GM11168 (cell line): ENCODE measurements at regions not wholly inside any gene's neighbourhood (a gene's known extent, or its start where the extent isn't known, plus 50 kb on each side); places are given as distances from the start of the nearest gene placed in this dataset.

Experiments used
- in situ Hi-C: fragments of 300-500 bp; cut with MboI; formaldehyde crosslinking; loops from one replicate; pipeline ENCODE4 v1.12.0; 2022; ENCODE audit warnings: low sequenced_read_pairs; ENCODE audit not compliant: unreplicated experiment

DNA sequence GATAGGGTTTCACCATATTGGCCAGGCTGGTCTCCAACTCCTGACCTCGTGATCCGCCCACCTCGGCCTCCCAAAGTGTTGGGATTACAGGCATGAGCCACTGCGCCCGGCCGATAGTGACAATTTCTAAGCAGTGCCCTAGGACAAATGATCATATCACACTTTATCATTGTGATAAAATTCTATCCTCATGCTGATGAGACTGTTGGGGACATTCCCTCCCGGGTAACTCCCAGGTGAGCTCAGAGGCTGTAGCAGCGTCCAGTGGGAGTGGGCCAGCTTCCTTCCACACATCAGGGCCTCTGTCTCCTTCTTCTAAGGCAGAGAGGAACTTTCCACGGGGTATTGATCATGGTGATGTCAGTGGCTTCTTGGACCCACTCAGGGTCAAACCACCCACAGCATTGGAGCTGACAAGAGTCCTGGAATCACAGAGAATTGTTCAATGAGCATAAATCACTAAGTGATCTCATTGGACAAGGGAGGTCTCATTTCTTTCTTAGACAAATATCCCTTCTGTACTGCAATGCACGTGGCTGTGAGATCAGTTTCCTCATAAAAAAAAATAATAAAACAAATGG, 256.1 kb downstream of the KLF6 start:
- in situ Hi-C loops: no loop called here

GRCh38 chr10:3528271-3528670, 256.7 kb downstream of the KLF6 start:
- in situ Hi-C loops: no loop called here

DNA sequence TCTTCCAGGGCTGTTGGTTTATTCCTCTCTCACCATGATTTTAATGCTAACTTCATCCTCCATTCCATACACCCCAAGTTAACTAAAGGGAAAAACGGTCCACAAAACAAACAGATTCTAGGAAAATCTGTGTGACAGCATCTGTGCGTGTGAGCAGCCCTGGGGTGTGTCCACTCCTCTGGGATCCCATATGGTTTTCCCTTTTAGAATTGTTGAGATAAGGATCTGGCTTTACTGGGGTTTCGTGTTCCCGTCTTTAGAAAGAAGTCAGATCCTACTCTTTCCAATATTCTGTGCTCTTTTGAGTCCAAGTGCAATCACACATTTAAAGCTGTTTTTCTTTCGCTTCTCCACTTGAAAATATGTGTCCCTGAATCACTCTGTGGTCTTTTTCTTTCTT, 257.1 kb downstream of the KLF6 start:
- in situ Hi-C loops: no loop called here

GRCh38 chr10:3526727-3527501, 258.1 kb downstream of the KLF6 start:
- in situ Hi-C loops: no loop called here

GRCh38 chr10:3525832-3526449, 259.1 kb downstream of the KLF6 start:
- in situ Hi-C loops: no loop called here

GRCh38 chr10:3524086-3524960, 260.7 kb downstream of the KLF6 start:
- in situ Hi-C loops: no loop called here

DNA sequence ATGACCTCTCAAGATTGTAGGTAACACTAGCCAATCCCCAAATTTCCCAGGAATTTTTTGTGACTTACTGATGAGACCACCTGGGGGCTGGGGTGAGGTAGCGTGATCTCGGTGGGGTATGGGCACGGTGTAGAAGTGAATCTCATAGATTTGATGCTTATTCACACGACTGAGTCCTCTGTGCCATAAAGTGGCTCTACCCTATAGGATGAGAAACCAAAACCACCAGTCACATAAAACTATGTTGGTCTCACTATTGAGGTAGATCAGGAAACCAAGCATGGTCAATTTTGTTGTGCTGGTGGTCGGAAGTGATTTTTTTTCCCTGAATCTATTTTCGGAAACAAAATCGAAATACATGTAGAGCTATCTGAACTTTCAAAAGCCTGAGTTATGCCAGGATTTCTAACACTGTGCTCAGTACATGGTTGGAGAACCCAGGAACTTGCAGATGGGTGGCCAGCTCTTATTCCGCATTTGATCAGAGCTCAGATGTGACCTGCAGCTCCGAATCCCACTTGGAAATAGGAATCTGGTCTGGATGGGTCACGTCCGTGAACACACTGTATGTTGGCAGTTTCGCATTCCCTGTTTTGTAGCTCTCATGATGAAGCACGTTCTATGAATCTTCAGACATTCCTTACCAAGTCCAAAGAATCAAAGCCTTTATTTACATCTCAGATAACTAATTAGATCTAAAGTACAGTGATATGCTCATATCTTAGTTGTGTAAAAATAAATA, 261.5 kb downstream of the KLF6 start:
- in situ Hi-C loops: no loop called here

DNA sequence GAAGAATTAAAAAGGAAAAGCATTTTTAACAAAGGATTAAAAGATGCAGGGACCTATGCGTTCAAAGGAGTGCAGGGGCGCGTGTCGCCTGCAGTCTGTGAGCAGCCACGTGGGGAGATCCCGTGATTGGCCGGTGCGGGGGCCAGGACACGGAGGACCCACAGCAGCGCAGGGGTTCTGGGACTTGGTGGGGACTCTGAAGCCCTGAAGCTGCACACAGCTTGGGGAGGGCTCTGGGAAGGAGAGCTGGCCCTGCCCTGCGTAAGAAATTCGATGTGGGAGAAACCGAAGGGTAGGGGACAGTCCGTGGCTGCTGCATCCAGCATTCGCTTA, 268.1 kb downstream of the KLF6 start:
- in situ Hi-C loops: no loop called here

GRCh38 chr10:3516234-3516922, 268.6 kb downstream of the KLF6 start:
- in situ Hi-C loops: no loop called here

DNA sequence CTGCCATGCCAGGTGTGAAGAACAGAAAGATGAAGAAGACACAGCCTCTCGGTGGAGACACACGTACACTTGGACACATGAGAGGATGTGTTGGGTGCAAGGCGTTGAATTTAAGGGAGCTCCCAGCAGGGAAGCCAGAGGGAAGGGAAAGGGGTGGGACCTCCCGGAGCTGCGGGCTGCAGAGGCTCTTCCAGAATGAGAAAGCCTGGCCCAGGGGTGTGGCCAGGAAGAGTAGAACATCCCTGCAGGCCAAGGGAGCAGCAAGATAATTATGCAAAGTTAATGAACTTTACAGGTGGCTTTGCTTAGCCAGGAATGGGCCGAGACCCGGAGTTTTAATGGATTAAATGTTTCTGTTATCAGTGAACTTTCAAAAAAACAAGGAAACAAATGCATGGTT, 270.3 kb downstream of the KLF6 start:
- in situ Hi-C loops: no loop called here

DNA sequence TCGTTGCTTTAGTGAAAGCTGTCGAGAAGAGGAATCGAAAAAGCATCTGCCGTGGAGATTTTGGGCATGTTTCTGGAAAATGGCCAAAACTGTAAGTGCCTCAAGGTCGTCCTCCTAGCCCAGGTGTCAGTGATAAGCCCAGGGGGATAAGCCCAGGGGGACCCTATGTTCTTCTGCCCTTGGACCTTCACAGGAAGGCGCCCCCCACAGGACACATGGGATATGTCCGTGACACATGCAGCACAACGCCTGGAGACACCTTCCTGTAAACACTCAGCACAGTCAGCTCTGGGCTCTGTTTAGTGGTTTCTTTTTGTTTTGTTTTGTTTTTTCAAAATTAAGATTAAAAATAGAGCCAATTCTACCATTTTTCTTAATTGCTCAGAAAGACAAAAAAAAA, 272.7 kb downstream of the KLF6 start:
- in situ Hi-C loops: no loop called here

GRCh38 chr10:3511483-3511882, 273.5 kb downstream of the KLF6 start:
- in situ Hi-C loops: no loop called here

GRCh38 chr10:3510741-3511140, 274.3 kb downstream of the KLF6 start:
- in situ Hi-C loops: no loop called here

- in situ Hi-C loops: no loop called here
Observed at GRCh38 chr10:3509355-3509754, 275.7 kb downstream of the KLF6 start.

- in situ Hi-C loops: no loop called here
Observed at GRCh38 chr10:3503299-3503698, 281.7 kb downstream of the KLF6 start.

DNA sequence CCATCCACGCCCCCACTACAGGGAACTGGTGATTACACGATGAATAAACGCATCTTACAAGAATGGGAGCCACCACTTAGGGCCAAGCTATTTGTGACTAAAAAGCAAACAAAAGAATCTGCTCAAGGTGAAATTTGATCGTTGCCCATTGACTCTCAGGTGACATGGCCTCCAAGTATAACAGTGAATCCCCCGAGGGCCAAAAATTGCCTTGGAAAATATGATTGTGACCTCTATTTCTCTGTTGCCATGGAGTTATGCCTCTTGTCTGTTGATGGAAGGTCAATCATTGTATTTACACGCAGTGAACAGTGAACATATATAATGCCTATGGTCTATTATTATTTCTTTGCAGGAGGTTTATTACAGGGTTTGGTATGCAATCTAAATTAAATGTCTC, 282.3 kb downstream of the KLF6 start:
- in situ Hi-C loops: no loop called here

GRCh38 chr10:3500408-3500856, 284.6 kb downstream of the KLF6 start:
- in situ Hi-C loops: no loop called here

DNA sequence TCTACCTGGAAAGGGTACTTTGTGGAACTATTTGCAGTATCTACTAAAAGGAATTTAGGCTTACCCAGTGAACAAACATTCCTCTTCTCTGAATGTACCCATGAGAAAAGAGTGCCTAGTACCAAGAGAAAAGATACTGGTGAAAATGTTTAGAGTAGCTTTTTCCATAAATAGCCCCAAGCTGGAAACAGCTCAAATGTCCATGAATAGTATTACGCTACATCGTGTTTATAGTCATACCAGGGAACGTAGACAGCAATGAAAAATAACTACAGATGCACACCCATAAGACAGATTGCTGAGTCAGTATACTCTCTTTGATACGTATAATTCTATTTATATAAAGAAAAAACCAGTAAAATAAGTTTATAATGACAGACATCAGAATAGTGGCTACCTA, 285.9 kb downstream of the KLF6 start:
- in situ Hi-C loops: loop anchor here (5.0 kb wide), 1 partner anchor 108 kb away; no protein-coding TSS in a partner anchor

DNA sequence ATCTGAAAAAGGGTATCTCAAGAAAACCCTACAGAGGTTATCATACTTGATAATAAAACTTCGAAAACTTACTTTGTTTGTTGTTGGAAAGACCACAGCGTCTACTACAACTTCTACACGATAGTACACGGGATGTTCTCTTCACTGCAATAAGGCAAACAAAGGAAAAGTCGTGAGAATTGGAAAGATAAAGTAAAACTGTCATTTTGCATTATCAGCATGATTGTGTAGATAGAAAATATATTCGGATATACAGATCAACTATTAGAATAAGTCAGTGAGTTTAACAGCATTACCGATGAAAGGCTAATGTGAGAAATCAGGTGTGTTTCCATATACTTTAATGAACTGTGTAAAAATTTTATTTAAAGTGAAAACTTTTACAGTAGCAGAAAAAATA, 287.4 kb downstream of the KLF6 start:
- in situ Hi-C loops: loop anchor here (5.0 kb wide), 1 partner anchor 110 kb away; no protein-coding TSS in a partner anchor
